WTC11 (cell line): ENCODE measurements at regions not wholly inside any gene's neighbourhood (a gene's known extent, or its start where the extent isn't known, plus 50 kb on each side); places are given as distances from the start of the nearest gene placed in this dataset.
A peak's percentile ranks its signal among the peaks of the same experiment; 100 is the strongest.

Experiments
- ATAC-seq: fragments of 200-7000 bp; cut with Tn5 transposase; 2 replicates; pipeline ENCODE4 v1.10.0; 2021; ENCODE audit warnings: mild to moderate bottlenecking, moderate library complexity
- CTCF ChIA-PET: fragments of 300-600 bp; sonication (Branson Sonifier 250); formaldehyde crosslinking; loops from one replicate; lab custom pipeline; 2021; ENCODE audit warnings: antibody characterized with exemption; lab: Charles Lee
- POLR2A ChIA-PET: fragments of 350-600 bp; sonication (Branson Sonifier 250); formaldehyde crosslinking; loops from one replicate; lab custom pipeline; 2021; ENCODE audit warnings: antibody characterized with exemption; lab: Charles Lee
- DNase-seq: peaks from one replicate; pipeline ENCODE4 v3.0.0; 2021; ENCODE audit warnings: low spot score
- H3K27ac Mint-ChIP-seq: 2 replicates; pipeline ENCODE4 v1.8.0; 2021; ENCODE audit warnings: mixed read lengths
- H3K27me3 Mint-ChIP-seq: 2 replicates; pipeline ENCODE4 v1.8.0; 2021; ENCODE audit warnings: low read depth, mild to moderate bottlenecking, moderate library complexity, mixed read lengths
- H3K36me3 Mint-ChIP-seq: 2 replicates; pipeline ENCODE4 v1.8.0; 2021; ENCODE audit warnings: mixed read lengths
- H3K4me1 Mint-ChIP-seq: 2 replicates; pipeline ENCODE4 v1.8.0; 2022; ENCODE audit warnings: mixed read lengths
- H3K4me3 Mint-ChIP-seq: 2 replicates; pipeline ENCODE4 v1.8.0; 2021; ENCODE audit warnings: mild to moderate bottlenecking, moderate library complexity, mixed read lengths
- H3K9me3 Mint-ChIP-seq: 2 replicates; pipeline ENCODE4 v1.8.0; 2021; ENCODE audit warnings: mixed read lengths
- CBFB ChIP-seq: sonication (generic); formaldehyde crosslinking; IDR thresholded peaks from 2 replicates; pipeline ENCODE4 v1.8.1; 2022; ENCODE audit warnings: mild to moderate bottlenecking, low read depth, missing genetic modification reagents
- FOXP1 ChIP-seq: sonication (generic); formaldehyde crosslinking; IDR thresholded peaks from 2 replicates; pipeline ENCODE4 v1.8.0; 2022; ENCODE audit warnings: missing genetic modification reagents, mild to moderate bottlenecking, moderate library complexity, borderline replicate concordance
- GABPB1 ChIP-seq: sonication (generic); formaldehyde crosslinking; IDR thresholded peaks from 2 replicates; pipeline ENCODE4 v1.8.1; 2023; ENCODE audit warnings: mild to moderate bottlenecking, missing genetic modification reagents
- JAZF1 ChIP-seq: fragments of 250-450 bp; sonication (Bioruptor Pico); IDR thresholded peaks from 2 replicates; pipeline ENCODE4 v1.9.0; 2021; ENCODE audit warnings: moderate library complexity, mild to moderate bottlenecking, inconsistent platforms
- NR1H2 ChIP-seq: sonication (generic); formaldehyde crosslinking; IDR thresholded peaks from 2 replicates; pipeline ENCODE4 v1.9.0; 2021; ENCODE audit warnings: mild to moderate bottlenecking, moderate library complexity, missing genetic modification reagents
- NR3C1 ChIP-seq: sonication (generic); formaldehyde crosslinking; conservative IDR thresholded peaks from 2 replicates; pipeline ENCODE4 v1.8.1; 2023; ENCODE audit warnings: low read depth, mild to moderate bottlenecking, missing genetic modification reagents
- RORB ChIP-seq: fragments of 250-450 bp; sonication (Bioruptor Pico); IDR thresholded peaks from 2 replicates; pipeline ENCODE4 v1.9.0; 2021; ENCODE audit warnings: mild to moderate bottlenecking
- SOX15 ChIP-seq: fragments of 250-450 bp; sonication (Bioruptor Pico); IDR thresholded peaks from 2 replicates; pipeline ENCODE4 v1.9.0; 2021; ENCODE audit warnings: mild to moderate bottlenecking
- ZNF317 ChIP-seq: sonication (generic); formaldehyde crosslinking; IDR thresholded peaks from 2 replicates; pipeline ENCODE4 v1.8.1; 2023; ENCODE audit warnings: low read depth, mild to moderate bottlenecking, moderate library complexity, missing genetic modification reagents, borderline replicate concordance
- ZNF416 ChIP-seq: fragments of 250-450 bp; sonication (Bioruptor Pico); IDR thresholded peaks from 2 replicates; pipeline ENCODE4 v1.9.0; 2021; ENCODE audit warnings: mild to moderate bottlenecking, inconsistent platforms
- TF ChIP-seq, protein P1 (sequence below): sonication (generic); formaldehyde crosslinking; IDR thresholded peaks from 2 replicates; pipeline ENCODE4 v1.8.0; 2023; ENCODE audit warnings: mild to moderate bottlenecking, missing genetic modification reagents
- TF ChIP-seq, protein P2 (sequence below): fragments of 250-450 bp; sonication (Bioruptor Pico); conservative IDR thresholded peaks from 2 replicates; pipeline ENCODE4 v1.9.0; 2021; ENCODE audit warnings: mild to moderate bottlenecking
- TF ChIP-seq, protein P3 (sequence below): fragments of 250-450 bp; sonication (Bioruptor Pico); IDR thresholded peaks from 2 replicates; pipeline ENCODE4 v1.8.0; 2021; ENCODE audit warnings: mild to moderate bottlenecking
- TF ChIP-seq, protein P4 (sequence below): sonication (generic); formaldehyde crosslinking; IDR thresholded peaks from 2 replicates; pipeline ENCODE4 v1.8.0; 2022; ENCODE audit warnings: mild to moderate bottlenecking, missing genetic modification reagents
- TF ChIP-seq, protein P5 (sequence below): sonication (generic); formaldehyde crosslinking; IDR thresholded peaks from 2 replicates; pipeline ENCODE4 v1.8.1; 2022; ENCODE audit warnings: low read depth, mild to moderate bottlenecking, moderate library complexity, missing genetic modification reagents, borderline replicate concordance
- TF ChIP-seq, protein P6 (sequence below): sonication (generic); formaldehyde crosslinking; IDR thresholded peaks from 2 replicates; pipeline ENCODE4 v1.8.1; 2022; ENCODE audit warnings: missing genetic modification reagents, borderline replicate concordance

DNA sequence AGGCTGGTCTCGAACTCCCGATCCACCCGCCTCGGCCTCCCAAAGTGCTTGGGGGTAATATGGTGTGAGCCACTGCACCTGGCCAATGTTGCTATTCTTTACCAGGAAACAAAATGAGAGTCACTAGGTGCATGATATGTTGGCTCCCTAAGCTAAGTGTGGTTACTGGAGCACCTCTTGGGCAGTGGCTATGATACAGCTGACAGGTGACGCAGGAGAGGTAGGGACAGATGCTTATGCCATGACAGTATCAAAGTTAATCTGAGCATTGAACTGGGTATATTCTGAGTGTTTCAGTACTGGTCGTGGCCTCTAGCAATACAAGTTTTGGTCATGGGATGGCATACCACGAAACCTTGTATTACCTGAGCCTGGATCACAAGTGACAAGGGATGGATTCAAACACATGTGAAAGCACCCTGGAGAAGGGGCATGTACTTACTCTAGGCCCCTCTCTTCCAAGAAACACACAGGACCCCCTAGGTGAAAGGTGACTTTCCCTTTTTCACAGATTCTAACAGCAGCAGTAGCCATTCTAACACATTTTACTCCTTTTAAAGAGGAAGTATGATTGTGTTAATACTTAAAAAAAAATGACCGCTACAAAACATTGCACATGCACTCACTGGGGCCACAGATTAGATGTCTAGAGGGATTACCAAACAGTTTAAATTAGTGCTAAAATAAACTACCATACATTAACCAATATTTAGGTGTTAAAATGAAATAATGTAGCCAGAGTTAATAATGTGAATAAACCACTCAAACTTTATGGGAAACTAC, 467.3 kb downstream of the SHQ1 start:
- Mint-ChIP-seq H3K36me3 (peaks cover 11% of the 10 kb centered on the region), H3K4me3 (no peak overlapping the region), H3K4me1 (peaks cover 89% of the 10 kb centered on the region), H3K27ac (peak overlapping the region; percentile 21; the same call in 1 of the 2 replicates), H3K27me3 (no peaks in the 10 kb centered on the region), H3K9me3 (no peaks in the 10 kb centered on the region)
- CTCF ChIA-PET: interaction anchor here (0.6 kb wide), 1 partner anchor 125 kb away, joined by 3 read pairs; no protein-coding TSS in a partner anchor
- TF ChIP-seq ZNF416 (CRISPR knock-in tag): no peak
- TF ChIP-seq, protein P1, sequence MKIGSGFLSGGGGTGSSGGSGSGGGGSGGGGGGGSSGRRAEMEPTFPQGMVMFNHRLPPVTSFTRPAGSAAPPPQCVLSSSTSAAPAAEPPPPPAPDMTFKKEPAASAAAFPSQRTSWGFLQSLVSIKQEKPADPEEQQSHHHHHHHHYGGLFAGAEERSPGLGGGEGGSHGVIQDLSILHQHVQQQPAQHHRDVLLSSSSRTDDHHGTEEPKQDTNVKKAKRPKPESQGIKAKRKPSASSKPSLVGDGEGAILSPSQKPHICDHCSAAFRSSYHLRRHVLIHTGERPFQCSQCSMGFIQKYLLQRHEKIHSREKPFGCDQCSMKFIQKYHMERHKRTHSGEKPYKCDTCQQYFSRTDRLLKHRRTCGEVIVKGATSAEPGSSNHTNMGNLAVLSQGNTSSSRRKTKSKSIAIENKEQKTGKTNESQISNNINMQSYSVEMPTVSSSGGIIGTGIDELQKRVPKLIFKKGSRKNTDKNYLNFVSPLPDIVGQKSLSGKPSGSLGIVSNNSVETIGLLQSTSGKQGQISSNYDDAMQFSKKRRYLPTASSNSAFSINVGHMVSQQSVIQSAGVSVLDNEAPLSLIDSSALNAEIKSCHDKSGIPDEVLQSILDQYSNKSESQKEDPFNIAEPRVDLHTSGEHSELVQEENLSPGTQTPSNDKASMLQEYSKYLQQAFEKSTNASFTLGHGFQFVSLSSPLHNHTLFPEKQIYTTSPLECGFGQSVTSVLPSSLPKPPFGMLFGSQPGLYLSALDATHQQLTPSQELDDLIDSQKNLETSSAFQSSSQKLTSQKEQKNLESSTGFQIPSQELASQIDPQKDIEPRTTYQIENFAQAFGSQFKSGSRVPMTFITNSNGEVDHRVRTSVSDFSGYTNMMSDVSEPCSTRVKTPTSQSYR (CRISPR knock-in tag): no peak
- TF ChIP-seq NR1H2 (CRISPR knock-in tag): no peak
- no peak for TF ChIP-seq FOXP1
- TF ChIP-seq, protein P2, sequence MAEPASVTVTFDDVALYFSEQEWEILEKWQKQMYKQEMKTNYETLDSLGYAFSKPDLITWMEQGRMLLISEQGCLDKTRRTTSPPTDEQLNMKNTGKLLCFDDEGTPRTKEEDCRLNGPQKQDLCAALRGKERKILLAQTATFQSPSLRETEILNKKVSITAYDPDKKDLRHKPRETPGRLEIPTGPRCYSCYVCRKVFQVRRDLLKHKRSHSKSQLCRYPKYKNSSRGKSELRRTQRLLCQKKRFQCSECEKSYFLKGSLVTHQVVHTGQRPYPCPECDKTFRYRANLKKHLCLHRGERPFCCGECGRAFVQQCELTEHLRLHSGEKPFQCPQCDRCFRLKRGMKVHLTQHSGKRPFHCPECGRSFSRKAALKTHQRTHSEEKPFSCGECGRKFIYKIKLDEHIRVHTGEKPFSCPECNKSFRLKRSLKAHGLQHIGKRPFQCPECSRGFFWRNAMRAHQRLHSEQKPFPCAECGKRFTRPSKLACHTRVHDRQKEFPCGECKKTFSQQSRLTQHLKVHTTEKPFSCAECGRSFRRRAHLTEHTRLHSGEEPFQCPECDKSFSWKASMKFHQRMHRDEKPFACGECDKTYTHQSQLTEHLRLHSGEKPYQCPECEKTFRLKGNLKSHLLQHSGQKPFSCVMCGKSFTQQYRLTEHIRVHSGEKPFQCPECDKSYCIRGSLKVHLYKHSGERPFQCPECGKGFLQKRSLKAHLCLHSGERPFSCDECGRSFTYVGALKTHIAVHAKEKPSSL: no peak
- no peak for TF ChIP-seq GABPB1 (CRISPR knock-in tag)
- no peak for TF ChIP-seq SOX15
- TF ChIP-seq, protein P3, sequence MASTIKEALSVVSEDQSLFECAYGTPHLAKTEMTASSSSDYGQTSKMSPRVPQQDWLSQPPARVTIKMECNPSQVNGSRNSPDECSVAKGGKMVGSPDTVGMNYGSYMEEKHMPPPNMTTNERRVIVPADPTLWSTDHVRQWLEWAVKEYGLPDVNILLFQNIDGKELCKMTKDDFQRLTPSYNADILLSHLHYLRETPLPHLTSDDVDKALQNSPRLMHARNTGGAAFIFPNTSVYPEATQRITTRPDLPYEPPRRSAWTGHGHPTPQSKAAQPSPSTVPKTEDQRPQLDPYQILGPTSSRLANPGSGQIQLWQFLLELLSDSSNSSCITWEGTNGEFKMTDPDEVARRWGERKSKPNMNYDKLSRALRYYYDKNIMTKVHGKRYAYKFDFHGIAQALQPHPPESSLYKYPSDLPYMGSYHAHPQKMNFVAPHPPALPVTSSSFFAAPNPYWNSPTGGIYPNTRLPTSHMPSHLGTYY (CRISPR knock-in tag): no peak
- TF ChIP-seq, protein P4, sequence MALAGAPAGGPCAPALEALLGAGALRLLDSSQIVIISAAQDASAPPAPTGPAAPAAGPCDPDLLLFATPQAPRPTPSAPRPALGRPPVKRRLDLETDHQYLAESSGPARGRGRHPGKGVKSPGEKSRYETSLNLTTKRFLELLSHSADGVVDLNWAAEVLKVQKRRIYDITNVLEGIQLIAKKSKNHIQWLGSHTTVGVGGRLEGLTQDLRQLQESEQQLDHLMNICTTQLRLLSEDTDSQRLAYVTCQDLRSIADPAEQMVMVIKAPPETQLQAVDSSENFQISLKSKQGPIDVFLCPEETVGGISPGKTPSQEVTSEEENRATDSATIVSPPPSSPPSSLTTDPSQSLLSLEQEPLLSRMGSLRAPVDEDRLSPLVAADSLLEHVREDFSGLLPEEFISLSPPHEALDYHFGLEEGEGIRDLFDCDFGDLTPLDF (CRISPR knock-in tag): no peak
- TF ChIP-seq, protein P5, sequence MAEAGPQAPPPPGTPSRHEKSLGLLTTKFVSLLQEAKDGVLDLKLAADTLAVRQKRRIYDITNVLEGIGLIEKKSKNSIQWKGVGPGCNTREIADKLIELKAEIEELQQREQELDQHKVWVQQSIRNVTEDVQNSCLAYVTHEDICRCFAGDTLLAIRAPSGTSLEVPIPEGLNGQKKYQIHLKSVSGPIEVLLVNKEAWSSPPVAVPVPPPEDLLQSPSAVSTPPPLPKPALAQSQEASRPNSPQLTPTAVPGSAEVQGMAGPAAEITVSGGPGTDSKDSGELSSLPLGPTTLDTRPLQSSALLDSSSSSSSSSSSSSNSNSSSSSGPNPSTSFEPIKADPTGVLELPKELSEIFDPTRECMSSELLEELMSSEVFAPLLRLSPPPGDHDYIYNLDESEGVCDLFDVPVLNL (CRISPR knock-in tag): no peak
- no peak for TF ChIP-seq RORB (CRISPR knock-in tag)
- TF ChIP-seq CBFB: no peak
- TF ChIP-seq JAZF1 (CRISPR knock-in tag): no peak
- no peak for TF ChIP-seq NR3C1 (CRISPR knock-in tag)
- no peak for TF ChIP-seq ZNF317 (CRISPR knock-in tag)
- TF ChIP-seq, protein P6, sequence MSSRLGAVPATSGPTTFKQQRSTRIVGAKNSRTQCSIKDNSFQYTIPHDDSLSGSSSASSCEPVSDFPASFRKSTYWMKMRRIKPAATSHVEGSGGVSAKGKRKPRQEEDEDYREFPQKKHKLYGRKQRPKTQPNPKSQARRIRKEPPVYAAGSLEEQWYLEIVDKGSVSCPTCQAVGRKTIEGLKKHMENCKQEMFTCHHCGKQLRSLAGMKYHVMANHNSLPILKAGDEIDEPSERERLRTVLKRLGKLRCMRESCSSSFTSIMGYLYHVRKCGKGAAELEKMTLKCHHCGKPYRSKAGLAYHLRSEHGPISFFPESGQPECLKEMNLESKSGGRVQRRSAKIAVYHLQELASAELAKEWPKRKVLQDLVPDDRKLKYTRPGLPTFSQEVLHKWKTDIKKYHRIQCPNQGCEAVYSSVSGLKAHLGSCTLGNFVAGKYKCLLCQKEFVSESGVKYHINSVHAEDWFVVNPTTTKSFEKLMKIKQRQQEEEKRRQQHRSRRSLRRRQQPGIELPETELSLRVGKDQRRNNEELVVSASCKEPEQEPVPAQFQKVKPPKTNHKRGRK (CRISPR knock-in tag): no peak
- POLR2A ChIA-PET: no interaction called here
- DNase-seq (no peak), ATAC-seq (no peak)
